ENCODE measurements at regions not wholly inside any gene's neighbourhood (a gene's known extent, or its start where the extent isn't known, plus 50 kb on each side); places are given as distances from the start of the nearest gene placed in this dataset.
"Not testable (repeated sequence)": the region's sequence is repeated elsewhere in the genome, so short reads cannot be mapped to it uniquely, and the experiment has no call there.

DNA sequence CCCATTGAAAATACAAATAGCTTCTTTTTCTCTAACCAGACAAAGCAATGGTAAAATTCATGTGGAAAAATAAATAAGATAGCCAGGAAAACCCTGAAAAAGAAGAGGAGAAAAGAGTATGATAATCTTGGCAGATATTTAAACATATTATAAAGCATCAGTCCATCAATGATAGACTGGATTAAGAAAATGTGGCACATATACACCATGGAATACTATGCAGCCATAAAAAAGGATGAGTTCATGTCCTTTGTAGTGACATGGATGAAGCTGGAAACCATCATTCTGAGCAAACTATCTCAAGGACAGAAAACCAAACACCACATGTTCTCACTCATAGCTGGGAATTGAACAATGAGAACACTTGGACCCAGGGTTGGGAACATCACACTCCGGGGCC, 50.9 kb upstream of the CCND1 start:
- DNase-seq; H3K36me3 ChIP-seq (ENCODE audit: control insufficient read depth in 4 of 4, insufficient read depth in 4 of 4, low read length in 3 of 4); H3K4me1 ChIP-seq (ENCODE audit: control extremely low read depth in 1 of 4, control insufficient read depth in 4 of 4, insufficient read depth in 4 of 4, low read length in 3 of 4); H3K27me3 ChIP-seq (replicated peaks in 2 of 5; ENCODE audit: control insufficient read depth in 4 of 5, insufficient read depth in 5 of 5, low read length in 4 of 5); H3K27ac ChIP-seq (ENCODE audit: insufficient read depth in 1 of 2, low read depth in 1 of 2, low read length in 2 of 2, poor library complexity in 1 of 2, severe bottlenecking in 2 of 2); H3K9me3 ChIP-seq (ENCODE audit: control extremely low read depth in 1 of 5, control insufficient read depth in 4 of 5, insufficient read depth in 2 of 5, low read depth in 1 of 5, low read length in 4 of 5); H3K4me3 ChIP-seq (ENCODE audit: control insufficient read depth in 1 of 7, extremely low read depth in 1 of 7, insufficient read depth in 4 of 7, low read depth in 2 of 7, low read length in 6 of 7); POLR2A ChIA-PET: not testable (repeated sequence)
- CTCF ChIA-PET: interaction anchor here (2.4 kb wide), 1 partner anchor 8 kb away, joined by 9 read pairs; no protein-coding TSS in a partner anchor
- WGBS (ENCODE audit: insufficient coverage): no CpG with 5 or more reads among the region's 1 CpG
